ENCODE measurements at regions not wholly inside any gene's neighbourhood (a gene's known extent, or its start where the extent isn't known, plus 50 kb on each side); places are given as distances from the start of the nearest gene placed in this dataset.

DNA sequence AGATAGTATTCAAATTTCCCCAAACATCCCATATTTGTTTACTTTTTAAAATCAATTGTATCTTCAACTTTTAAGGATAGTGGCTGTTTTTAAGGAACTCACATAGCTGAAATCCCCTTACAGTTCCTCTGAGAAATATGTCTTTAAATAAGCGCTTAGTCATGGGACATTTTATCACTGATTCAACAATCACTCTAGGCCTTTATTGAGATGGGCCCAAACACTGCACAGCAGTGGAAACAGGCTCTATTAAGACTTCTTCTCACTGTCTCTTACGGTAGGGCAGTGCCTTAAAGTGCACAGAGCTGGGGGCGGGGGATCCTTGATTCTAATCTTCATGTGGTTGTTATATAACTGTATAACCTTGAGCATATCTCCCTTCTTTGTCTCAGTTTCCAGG, 59.8 kb upstream of the RREB1 start:
- TF ChIP-seq CTCF (IDR thresholded peaks at IDR 0.05): no peak
- no peak for TF ChIP-seq POLR2A (IDR thresholded peaks at IDR 0.05)

Data from body of pancreas (tissue), 4 donors.